ENCODE measurements at regions not wholly inside any gene's neighbourhood (a gene's known extent, or its start where the extent isn't known, plus 50 kb on each side); places are given as distances from the start of the nearest gene placed in this dataset.
"Not testable (repeated sequence)": the region's sequence is repeated elsewhere in the genome, so short reads cannot be mapped to it uniquely, and the experiment has no call there.

GRCh38 chr1:187634940-187635339, 806.2 kb downstream of the PLA2G4A start:
- no peak for DNase-seq (ENCODE audit: low spot score)

DNA sequence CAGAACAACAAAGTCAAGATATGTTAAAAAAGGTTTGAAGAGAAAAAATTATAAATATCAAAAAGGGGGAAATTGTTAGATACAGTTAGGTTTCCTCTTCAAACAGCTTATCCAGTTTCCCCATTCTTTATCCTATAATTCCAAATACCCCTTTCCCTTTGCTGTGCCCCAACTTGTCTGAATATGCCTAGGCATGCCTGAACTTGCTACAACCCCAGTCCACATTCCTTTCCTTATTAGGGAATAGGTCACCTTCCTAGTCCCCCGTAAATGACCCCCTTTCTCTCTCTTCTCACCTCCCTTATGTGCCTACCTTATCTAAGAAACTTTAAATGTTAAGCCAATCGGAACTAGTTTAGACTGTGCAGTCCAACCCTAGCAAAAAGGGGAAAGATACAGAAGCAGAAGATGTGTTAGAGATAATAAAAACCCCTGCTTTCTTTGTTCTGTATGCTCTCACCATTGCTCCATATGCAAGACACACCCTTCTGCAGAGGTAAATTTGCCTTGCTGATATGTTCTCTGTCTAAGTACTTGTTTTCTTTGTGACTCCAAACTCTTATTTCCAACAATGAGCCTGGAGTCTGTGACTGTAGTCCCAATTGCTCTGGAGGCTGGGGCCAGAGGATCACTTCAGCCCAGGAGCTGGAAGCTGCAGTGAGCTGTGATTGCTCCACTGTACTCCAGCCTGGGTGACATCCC, 810.1 kb downstream of the PLA2G4A start:
- no peak for DNase-seq (ENCODE audit: low spot score)

DNA sequence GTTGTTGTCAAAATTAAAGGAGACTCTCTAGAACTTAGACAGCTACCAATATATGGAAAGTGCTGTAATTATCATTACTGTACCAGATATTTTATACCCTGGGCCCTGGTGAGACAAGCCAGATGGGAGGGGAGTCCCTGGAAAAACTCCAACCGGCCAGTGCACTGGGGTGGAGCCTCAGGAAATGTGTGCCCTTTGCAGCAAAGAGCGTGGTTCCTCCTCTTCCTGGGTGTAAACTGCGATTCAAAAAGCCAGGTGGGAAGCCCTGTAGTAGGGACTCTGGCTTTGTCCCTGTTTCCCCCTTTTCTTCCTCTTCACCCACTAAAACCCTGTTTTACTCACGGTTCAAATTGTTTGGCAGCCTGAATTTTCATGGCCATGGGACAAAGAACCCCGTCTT, 812.3 kb downstream of the PLA2G4A start:
- DNase-seq (ENCODE audit: low spot score) = no peak

DNA sequence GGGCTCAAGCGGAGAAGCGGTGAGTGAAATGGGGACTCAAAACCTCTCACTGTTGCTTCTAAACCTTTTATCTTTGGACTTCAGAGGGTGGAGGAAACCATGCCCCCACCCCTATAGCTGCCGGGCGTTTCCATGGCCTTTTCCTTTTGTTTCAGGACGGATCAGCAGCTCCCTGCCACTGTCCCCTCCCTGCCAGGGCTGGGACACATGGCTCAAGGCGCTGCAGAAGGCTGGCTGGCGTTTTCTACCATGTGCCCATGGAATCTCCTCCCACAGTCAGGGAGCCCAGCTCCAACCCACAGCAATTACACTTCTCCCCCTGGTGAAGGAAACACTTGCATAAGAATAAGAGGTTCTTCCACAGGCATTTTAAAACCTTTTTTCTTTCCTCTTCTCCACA, 812.7 kb downstream of the PLA2G4A start:
- no peak for DNase-seq (ENCODE audit: low spot score)

- DNase-seq (ENCODE audit: low spot score) = no peak
These were observed 813.2 kb downstream of the PLA2G4A start for GRCh38 chr1:187641907-187642306.

DNA sequence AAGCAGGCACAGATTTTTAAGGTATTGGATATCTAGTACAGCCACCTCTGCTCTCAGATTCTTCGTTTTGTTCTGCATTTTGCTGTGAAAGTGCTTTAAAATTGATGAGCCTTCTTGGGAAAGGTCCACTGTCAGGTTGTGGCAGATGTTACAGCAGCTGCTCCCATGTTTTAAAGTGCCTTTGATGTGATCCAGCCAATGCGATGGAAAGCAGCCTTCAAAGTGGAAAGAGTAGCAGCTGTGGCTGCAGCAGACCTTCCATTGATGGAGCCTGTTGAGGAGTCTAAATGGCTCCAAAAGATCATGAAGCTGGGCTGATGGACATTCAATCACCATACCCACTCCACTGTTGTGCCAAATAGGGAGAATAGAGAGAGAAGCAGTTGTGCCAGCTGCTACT, 816.9 kb downstream of the PLA2G4A start:
- DNase-seq (ENCODE audit: low spot score) = no peak

- DNase-seq (ENCODE audit: low spot score) = no peak
These were observed 817.9 kb downstream of the PLA2G4A start for GRCh38 chr1:187646536-187647107.

- no peak for DNase-seq (ENCODE audit: low spot score)
These were observed 819.3 kb downstream of the PLA2G4A start for GRCh38 chr1:187648091-187648490.

DNA sequence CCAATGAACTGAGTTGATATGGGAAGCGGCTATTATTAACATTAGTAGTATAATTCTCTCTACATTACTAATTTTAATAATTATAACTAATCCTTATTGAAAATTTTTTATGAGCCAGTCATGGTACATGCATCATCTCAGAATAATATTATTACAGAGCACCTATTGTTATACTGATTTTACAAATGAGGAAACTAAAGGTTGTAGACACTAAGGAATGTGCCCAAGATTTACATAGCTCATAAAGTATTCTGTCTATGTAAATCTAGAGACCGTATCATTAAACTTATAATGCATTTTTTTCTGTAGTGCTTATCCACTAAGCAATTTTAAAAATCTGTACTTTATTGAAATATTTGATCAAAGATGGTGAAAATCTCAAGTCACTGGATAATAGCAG, 825.9 kb downstream of the PLA2G4A start:
- DNase-seq (ENCODE audit: low spot score) = no peak

DNA sequence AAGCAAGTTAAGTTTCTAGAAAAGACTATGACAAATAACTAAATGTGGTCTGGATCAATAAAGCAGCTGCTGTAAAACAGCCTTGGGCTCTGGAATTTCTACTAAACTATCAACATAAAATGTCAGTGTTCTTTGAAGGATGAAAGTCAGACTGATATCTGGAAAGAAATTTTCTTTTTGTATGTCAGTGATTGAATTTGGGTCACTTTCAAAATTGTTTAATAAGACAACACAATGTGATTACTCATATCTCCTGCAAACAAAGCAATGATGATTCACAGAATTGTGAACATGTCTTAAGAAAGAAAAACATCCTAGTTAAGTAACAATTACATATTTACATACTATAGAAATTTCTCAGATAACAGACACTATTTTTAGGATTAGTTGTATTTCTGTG, 826.4 kb downstream of the PLA2G4A start:
- DNase-seq (ENCODE audit: low spot score) = no peak

GRCh38 chr1:187665483-187665882, 836.7 kb downstream of the PLA2G4A start:
- no peak for DNase-seq (ENCODE audit: low spot score)

GRCh38 chr1:187680823-187681222, 852.1 kb downstream of the PLA2G4A start:
- DNase-seq (ENCODE audit: low spot score) = no peak

DNA sequence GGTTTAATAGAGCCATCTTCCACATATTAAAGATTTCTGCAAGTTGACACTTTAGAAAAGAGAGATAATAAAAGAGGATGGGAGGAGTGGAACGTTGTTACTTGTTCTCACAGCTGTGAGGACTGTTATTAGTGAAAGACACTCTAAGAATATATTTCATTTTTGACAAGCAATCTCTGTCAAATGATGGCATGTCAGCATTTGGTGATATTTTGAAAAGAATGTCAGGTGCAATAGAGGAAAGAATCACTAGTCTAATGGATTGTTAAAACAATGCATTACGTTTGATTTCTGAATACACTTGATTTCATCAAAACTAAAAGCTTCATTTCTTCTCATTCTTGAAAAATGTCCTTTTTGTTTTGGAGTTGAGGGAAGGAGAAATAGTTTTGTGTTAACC, 853.4 kb downstream of the PLA2G4A start:
- no peak for DNase-seq (ENCODE audit: low spot score)

GRCh38 chr1:187685333-187685732, 856.6 kb downstream of the PLA2G4A start:
- no peak for DNase-seq (ENCODE audit: low spot score)

DNA sequence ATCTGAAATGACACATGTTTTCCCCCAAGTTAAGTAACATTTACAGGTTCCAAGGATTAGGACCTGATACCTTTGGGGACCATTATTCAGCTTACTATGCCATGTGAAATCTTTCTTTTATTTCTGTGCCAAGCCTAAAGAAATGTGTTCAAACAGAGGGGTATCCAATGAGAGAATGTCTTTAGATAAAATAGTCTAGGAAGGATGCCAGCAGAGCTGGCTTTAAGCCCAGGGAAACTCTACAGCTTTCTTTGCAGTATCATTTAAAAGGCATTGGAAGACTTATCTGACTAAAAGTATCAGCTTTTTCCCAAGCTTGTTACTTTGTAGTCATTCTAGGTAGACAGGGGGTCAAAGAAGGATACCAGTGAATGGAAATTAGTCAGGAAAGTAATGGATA, 860.4 kb downstream of the PLA2G4A start:
- DNase-seq (ENCODE audit: low spot score) = no peak

DNA sequence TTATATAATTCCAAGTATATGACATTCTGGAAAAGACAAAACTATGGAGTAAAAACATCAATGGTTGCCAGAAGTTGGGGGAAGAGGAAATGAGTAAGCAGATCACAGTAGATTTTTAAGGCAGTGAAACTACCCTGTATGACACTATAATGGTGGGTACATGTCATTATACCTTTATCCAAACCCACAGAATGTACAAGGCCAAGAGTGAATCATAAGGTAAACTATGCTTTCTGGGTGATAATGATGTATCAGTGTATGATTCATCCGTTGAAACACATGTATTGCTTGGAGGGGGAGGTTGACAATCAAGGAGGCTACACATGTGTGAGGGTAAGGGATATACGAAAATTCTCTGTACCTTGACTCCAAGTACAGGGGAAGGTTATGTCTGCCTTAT, 862.7 kb downstream of the PLA2G4A start:
- DNase-seq (ENCODE audit: low spot score) = no peak

DNA sequence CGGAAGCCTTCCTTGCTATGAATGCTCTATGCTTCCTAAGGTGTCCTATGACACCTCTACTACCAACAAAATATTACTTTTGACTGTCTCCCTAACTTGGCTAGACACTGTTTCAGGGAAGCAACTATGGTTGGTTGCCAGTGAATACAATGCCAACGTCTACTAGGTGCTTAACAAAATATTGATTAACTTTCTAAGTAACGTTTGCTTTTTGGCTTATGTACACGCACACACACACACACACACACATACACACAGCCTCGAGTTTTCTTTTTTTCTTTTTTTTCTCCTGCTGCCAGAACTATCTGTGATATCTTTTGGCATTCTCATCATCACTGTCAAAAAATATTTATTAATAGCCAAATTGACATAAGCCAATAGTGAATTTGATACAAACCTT, 864.0 kb downstream of the PLA2G4A start:
- no peak for DNase-seq (ENCODE audit: low spot score)

DNA sequence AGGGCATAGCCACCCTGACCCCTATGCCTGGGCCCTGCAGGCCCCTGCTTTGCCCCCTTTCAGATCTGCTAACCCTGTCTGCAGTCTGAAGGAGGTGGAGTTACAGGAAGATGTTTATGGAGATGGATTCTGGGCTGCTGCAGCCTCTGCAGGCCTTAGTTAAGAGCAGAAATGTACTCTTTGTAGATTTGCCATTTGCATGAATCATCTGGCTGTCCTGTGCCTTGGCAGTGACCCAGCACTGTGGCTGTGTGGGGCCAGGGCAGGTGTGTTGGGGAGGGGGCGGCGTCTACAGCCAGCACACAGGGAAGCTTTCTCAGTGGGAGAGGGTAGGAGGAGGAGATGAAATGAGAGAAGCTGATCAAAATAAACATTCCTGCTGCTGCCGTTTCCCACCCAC, 867.3 kb downstream of the PLA2G4A start:
- no peak for DNase-seq (ENCODE audit: low spot score)

DNA sequence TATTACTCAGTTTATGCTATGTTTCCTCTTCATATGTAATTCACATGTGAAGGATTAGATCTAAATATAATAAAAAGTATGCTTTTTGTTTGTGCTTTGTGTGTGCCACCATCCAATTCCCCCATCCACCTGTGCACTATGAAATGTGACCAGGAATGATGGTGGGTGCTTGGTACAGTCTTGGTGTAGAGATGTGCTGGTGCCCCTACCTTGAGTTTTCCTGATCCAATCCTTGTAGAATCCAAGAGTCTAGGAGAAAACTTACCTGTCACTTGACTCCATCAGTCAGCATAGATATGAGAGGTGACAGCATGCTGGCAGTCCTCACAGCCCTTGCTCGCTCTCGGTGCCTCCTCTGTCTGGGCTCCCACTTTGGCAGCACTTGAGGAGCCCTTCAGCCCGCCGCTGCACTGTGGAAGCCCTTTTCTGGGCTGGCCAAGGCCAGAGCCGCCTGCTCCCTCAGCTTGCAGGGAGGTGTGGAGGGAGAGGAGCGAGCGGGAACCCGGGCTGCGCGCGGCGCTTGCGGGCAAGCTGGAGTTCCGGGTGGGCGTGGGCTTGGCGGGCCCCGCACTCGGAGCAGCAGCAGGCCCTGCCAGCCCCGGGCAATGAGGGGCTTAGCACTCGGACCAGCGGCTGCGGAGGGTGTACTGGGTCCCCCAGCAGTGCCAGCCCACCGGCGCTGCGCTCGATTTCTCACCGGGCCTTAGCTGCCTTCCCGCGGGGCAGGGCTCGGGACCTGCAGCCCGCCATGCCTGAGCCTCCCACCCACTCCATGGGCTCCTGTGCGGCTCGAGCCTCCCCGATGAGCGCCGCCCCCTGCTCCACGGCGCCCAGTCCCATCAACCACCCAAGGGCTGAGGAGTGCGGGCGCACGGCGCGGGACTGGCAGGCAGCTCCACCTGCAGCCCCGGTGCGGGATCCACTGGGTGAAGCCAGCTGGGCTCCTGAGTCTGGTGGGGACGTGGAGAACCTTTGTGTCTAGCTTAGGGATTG, 874.7 kb downstream of the PLA2G4A start:
- not testable (repeated sequence) for DNase-seq (ENCODE audit: low spot score)

GRCh38 chr1:187714470-187714869, 885.7 kb downstream of the PLA2G4A start:
- no peak for DNase-seq (ENCODE audit: low spot score)

DNA sequence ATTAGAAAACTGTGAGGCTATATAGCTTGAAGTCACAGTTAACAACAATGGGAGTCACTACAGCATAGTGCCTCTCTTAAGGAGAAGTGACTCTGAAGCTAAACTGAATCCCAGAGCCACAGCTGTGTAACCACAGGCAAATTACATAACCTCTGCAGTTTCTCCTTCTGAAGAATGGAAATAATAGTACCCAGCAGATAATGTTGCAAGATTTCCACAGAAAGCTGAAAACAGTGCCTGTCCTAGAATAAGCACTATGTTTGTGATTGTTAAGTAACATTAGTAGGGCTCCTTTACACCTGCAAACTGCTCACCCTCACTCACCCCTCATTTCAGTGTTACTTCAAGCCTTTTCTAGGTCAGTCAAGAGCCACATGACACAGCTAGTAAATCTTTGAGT, 886.7 kb downstream of the PLA2G4A start:
- DNase-seq (ENCODE audit: low spot score) = no peak

- no peak for DNase-seq (ENCODE audit: low spot score)
These were observed 887.4 kb downstream of the PLA2G4A start for GRCh38 chr1:187716160-187716559.

DNA sequence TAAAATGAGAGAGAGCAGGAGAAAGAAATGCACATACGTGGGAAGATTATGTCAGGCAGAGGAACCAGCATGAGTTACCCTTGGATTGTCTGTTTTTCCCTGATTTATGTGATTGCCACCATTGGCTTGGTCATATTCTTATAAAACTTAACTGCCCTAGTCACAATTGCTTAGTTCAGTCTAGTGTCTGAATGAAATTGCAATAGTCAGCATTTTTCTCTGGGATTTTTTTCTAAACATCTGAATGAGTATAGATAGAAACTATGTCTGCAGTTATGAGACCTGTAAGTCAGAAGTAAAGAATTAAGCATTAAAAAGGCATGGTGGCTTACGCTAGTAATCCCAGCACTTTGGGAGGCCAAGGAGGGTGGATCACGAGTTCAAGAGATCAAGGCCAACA, 889.8 kb downstream of the PLA2G4A start:
- DNase-seq (ENCODE audit: low spot score) = no peak
